ENCODE measurements at regions not wholly inside any gene's neighbourhood (a gene's known extent, or its start where the extent isn't known, plus 50 kb on each side); places are given as distances from the start of the nearest gene placed in this dataset.
A peak's percentile ranks its signal among the peaks of the same experiment; 100 is the strongest.

GRCh38 chr2:88896971-88897370, 205.5 kb downstream of the RPIA start:
- Histone ChIP-seq H3K27me3 (peaks cover 0 to 21% (median 0%) of the 10 kb centered on the region in 3 donors), H3K4me3 (no peak overlapping the region), H3K4me1 (no peaks in the 10 kb centered on the region), H3K36me3 (no peaks in the 10 kb centered on the region), H3K27ac (no peak overlapping the region), H3K9me3 (no peaks in the 10 kb centered on the region)
- WGBS, 5 donors, result 18 to 46% (median 29%) methylated on average over 1 of the region's 1 CpG
- DNase-seq, result no peak
- TF ChIP-seq POLR2AphosphoS5 (IDR thresholded peaks at IDR 0.05) (no peak), POLR2A (IDR thresholded peaks at IDR 0.05) (no peak), EP300 (IDR thresholded peaks at IDR 0.05) (no peak), CTCF (IDR thresholded peaks at IDR 0.05) (no peak)
- intact Hi-C loops (cut with DNase I; ENCODE audit: low total_unique reads), result no loop called here

GRCh38 chr2:88897715-88898114, 206.2 kb downstream of the RPIA start:
- intact Hi-C loops (cut with DNase I; ENCODE audit: low total_unique reads), result no loop called here

DNA sequence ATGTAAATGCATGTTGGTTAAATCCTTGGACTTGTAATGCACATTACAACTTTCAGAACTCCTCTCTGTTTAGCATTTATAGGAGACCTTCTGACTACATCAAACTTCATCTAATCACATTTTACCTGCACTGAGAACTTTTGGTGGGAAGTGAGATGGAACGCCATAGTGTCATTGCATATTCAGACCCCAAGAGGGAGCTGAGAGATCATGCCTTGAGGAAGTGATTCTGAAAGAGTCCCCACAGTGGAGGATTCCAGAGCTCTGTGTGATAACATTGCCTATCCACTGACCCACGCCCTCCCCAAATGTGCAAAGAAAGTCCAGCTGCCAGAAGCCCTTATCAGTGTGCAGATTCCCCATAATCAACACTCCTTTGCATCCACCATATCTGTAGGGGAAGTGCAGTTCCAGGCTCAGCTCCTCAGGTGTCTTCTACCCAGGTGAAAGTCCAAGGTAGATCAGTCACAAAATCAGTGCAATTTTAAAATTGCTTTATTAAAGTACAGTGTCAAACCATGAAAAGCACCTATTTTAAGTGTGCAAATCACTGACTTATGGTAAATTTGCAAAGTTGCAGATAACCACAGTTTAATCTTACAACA, 212.4 kb downstream of the RPIA start:
- 0 to 2% (median 0%) methylated on average over 2 of the region's 2 CpGs for WGBS, 5 donors
- TF ChIP-seq POLR2AphosphoS5 (IDR thresholded peaks at IDR 0.05) (no peak), CTCF (IDR thresholded peaks at IDR 0.05) (peak in 5 of 7 experiments; percentile 26 to 44 (median 35))
- peak in 1 of 2 donors; percentile 55 for DNase-seq
- H3K4me3 ChIP-seq, result no peak overlapping the region
- H3K27me3 ChIP-seq, result peaks cover 0 to 15% (median 0%) of the 10 kb centered on the region in 3 donors
- H3K27ac ChIP-seq, result no peak overlapping the region
- intact Hi-C loops (cut with DNase I; ENCODE audit: low total_unique reads), result no loop called here
- H3K36me3 ChIP-seq, result no peaks in the 10 kb centered on the region
- H3K4me1 ChIP-seq, result no peaks in the 10 kb centered on the region
- no peaks in the 10 kb centered on the region for H3K9me3 ChIP-seq

More at GRCh38 chr2:88897715-88898114, 206.2 kb downstream of the RPIA start:
- H3K4me1 ChIP-seq, result no peaks in the 10 kb centered on the region
- no peaks in the 10 kb centered on the region for H3K36me3 ChIP-seq
- no peak for TF ChIP-seq CTCF (IDR thresholded peaks at IDR 0.05)
- no peak for TF ChIP-seq EP300 (IDR thresholded peaks at IDR 0.05)
- no peak for TF ChIP-seq POLR2AphosphoS5 (IDR thresholded peaks at IDR 0.05)
- no peak for TF ChIP-seq POLR2A (IDR thresholded peaks at IDR 0.05)
- peaks cover 0 to 21% (median 0%) of the 10 kb centered on the region in 3 donors for H3K27me3 ChIP-seq
- DNase-seq, result peak in 1 of 2 donors; percentile 10
- WGBS, 5 donors, result 14 to 31% (median 21%) methylated on average over 1 of the region's 1 CpG
- no peak overlapping the region for H3K4me3 ChIP-seq
- H3K9me3 ChIP-seq, result no peaks in the 10 kb centered on the region
- no peak overlapping the region for H3K27ac ChIP-seq

- Histone ChIP-seq H3K4me1 (no peaks in the 10 kb centered on the region), H3K27me3 (peaks cover 0 to 23% (median 0%) of the 10 kb centered on the region in 3 donors), H3K9me3 (no peaks in the 10 kb centered on the region), H3K27ac (no peak overlapping the region), H3K36me3 (no peaks in the 10 kb centered on the region), H3K4me3 (no peak overlapping the region)
- intact Hi-C loops (cut with DNase I; ENCODE audit: low total_unique reads), result no loop called here
- no peak for TF ChIP-seq CTCF (IDR thresholded peaks at IDR 0.05)
- DNase-seq, result no peak
Measured at GRCh38 chr2:88913280-88913679, 221.8 kb downstream of the RPIA start.
